Nephron (organoid): ENCODE measurements at regions not wholly inside any gene's neighbourhood (a gene's known extent, or its start where the extent isn't known, plus 50 kb on each side); places are given as distances from the start of the nearest gene placed in this dataset.
"Not testable (repeated sequence)": the region's sequence is repeated elsewhere in the genome, so short reads cannot be mapped to it uniquely, and the experiment has no call there.

Source experiments
- H3K27ac Mint-ChIP-seq, 3 experiments: 2 replicates each; pipeline ENCODE4 v1.8.0; 2020; ENCODE audit warnings: mixed read lengths in 3 of 3, mild to moderate bottlenecking in 2 of 3, moderate library complexity in 1 of 3
- H3K27me3 Mint-ChIP-seq: 2 replicates; pipeline ENCODE4 v1.8.0; 2021; ENCODE audit warnings: low read depth, mild to moderate bottlenecking, moderate library complexity, mixed read lengths
- H3K36me3 Mint-ChIP-seq: 2 replicates; pipeline ENCODE4 v1.8.0; 2020; ENCODE audit warnings: low read depth, mixed read lengths
- H3K4me1 Mint-ChIP-seq: 2 replicates; pipeline ENCODE4 v1.8.0; 2020; ENCODE audit warnings: mixed read lengths
- H3K4me3 Mint-ChIP-seq, 3 experiments: 2 replicates each; pipeline ENCODE4 v1.8.0; 2020; ENCODE audit warnings: mild to moderate bottlenecking in 3 of 3, mixed read lengths in 3 of 3, moderate library complexity in 2 of 3
- H3K9me3 Mint-ChIP-seq: 2 replicates; pipeline ENCODE4 v1.8.0; 2020; ENCODE audit warnings: mixed read lengths
- CTCF ChIP-seq, 3 experiments: fragments of 200-600 bp; sonication (generic); IDR thresholded peaks; one replicate each; pipeline ENCODE4 v1.5.0; 2021; ENCODE audit warnings: antibody characterized with exemption in 3 of 3; ENCODE audit not compliant: unreplicated experiment in 3 of 3

GRCh38 chr2:53500181-53500580 lies 267.4 kb upstream of the CHAC2 start:
- Mint-ChIP-seq H3K9me3 (no peaks in the 10 kb centered on the region), H3K4me3 (no peak overlapping the region), H3K27me3 (no peaks in the 10 kb centered on the region), H3K4me1 (peaks cover 27% of the 10 kb centered on the region), H3K36me3 (no peaks in the 10 kb centered on the region), H3K27ac (no peak overlapping the region)
- no peak for TF ChIP-seq CTCF (IDR thresholded peaks at IDR 0.05; ENCODE audit: unreplicated experiment in 3 of 3)

DNA sequence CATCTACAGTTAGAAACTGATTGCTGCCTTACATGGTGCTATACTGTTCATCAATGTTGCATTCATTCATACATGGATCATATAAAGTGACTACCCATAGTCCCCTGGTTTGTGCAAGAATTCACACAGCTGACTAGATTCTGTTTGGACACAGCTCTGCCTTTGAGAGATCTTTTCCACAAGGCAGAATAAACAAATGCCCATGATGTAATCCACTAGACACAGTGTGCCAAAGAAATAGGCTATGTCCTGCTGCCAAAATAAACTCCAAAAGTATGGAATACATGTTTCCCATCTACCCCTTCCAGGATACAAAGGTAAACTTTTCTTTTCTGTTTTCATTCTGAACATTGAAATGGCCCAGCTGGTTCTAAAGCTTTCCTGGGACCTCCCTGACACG lies 269.4 kb upstream of the CHAC2 start:
- Mint-ChIP-seq H3K4me1 (peaks cover 20% of the 10 kb centered on the region), H3K27me3 (no peaks in the 10 kb centered on the region), H3K4me3 (no peak overlapping the region), H3K9me3 (no peaks in the 10 kb centered on the region), H3K36me3 (no peaks in the 10 kb centered on the region), H3K27ac (peak overlapping the region in 2 of 3 experiments; percentile 38 to 63)
- no peak for TF ChIP-seq CTCF (IDR thresholded peaks at IDR 0.05; ENCODE audit: unreplicated experiment in 3 of 3)

- Mint-ChIP-seq H3K36me3 (no peaks in the 10 kb centered on the region), H3K27ac (no peak overlapping the region), H3K9me3 (no peaks in the 10 kb centered on the region), H3K27me3 (no peaks in the 10 kb centered on the region), H3K4me3 (no peak overlapping the region), H3K4me1 (peaks cover 20% of the 10 kb centered on the region)
- no peak for TF ChIP-seq CTCF (IDR thresholded peaks at IDR 0.05; ENCODE audit: unreplicated experiment in 3 of 3)
Observed at GRCh38 chr2:53497020-53497419, 270.6 kb upstream of the CHAC2 start.

GRCh38 chr2:53493210-53493609 lies 274.4 kb upstream of the CHAC2 start:
- Mint-ChIP-seq H3K9me3 (no peaks in the 10 kb centered on the region), H3K36me3 (no peaks in the 10 kb centered on the region), H3K27ac (no peak overlapping the region), H3K27me3 (no peaks in the 10 kb centered on the region), H3K4me3 (no peak overlapping the region), H3K4me1 (peaks cover 23% of the 10 kb centered on the region)
- no peak for TF ChIP-seq CTCF (IDR thresholded peaks at IDR 0.05; ENCODE audit: unreplicated experiment in 3 of 3)

DNA sequence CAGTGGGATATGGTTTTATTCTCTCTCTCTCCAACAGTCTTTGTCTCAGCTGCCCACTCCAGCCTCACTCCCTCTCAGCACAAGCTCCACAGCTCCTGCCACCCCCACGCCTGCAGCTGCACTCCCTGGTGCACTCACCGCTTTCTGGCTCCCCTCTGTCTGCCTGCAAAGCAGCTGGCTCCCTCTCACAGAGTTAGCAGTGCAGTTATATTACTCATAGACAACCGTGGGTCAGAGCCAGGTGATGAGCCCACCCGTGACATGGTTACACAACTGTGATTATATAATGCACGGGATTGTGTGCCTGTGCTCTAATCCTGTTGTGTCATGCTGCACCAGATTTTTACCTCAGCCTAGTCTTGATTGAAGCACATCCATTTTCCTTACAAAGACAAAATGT lies 276.9 kb upstream of the CHAC2 start:
- H3K9me3 Mint-ChIP-seq = no peaks in the 10 kb centered on the region
- peaks cover 21% of the 10 kb centered on the region for H3K4me1 Mint-ChIP-seq
- H3K27me3 Mint-ChIP-seq = no peaks in the 10 kb centered on the region
- TF ChIP-seq CTCF (IDR thresholded peaks at IDR 0.05; ENCODE audit: unreplicated experiment in 3 of 3) = no peak
- peak overlapping the region; percentile 55 to 84 (median 77) for H3K27ac Mint-ChIP-seq
- H3K4me3 Mint-ChIP-seq = no peak overlapping the region
- no peaks in the 10 kb centered on the region for H3K36me3 Mint-ChIP-seq

DNA sequence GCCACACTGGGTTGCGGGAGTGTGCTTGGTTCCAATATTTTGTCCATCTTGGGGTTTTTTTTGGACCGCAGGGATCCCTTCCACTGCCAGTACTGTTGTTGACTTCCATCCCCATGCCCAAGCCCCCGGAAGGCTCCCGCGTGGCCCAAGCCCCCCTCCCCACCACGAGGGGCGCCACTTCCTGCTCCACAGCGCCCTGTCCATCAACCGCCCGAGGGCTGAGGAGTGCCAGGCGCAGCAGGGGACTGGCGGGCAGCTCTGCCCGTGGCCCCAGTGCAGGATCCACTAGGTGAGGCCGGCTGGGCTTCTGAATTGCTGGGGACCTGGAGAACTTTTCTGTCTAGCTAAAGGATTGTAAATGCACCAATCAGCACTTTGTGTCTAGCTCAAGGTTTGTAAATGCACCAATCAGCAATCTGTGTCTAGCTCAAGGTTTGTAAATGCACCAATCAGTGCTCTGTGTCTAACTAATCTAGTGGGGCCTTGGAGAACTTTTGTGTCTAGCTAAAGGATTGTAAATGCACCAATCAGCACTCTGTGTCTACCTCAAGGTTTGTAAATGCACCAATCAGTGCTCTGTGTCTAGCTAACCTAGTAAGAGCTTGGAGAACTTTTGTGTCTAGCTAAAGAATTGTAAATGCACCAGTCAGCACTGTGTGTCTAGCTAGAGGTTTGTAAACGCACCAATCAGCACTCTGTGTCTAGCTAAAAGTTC lies 281.3 kb upstream of the CHAC2 start:
- not testable (repeated sequence) for H3K9me3 Mint-ChIP-seq, H3K36me3 Mint-ChIP-seq, H3K4me3 Mint-ChIP-seq

More for the DNA sequence above, 281.3 kb upstream of the CHAC2 start:
- not testable (repeated sequence) for H3K27me3 Mint-ChIP-seq, H3K27ac Mint-ChIP-seq
- H3K4me1 Mint-ChIP-seq = peaks cover 15% of the 10 kb centered on the region
